K562 (cell line): ENCODE measurements at regions not wholly inside any gene's neighbourhood (a gene's known extent, or its start where the extent isn't known, plus 50 kb on each side); places are given as distances from the start of the nearest gene placed in this dataset.
A peak's percentile ranks its signal among the peaks of the same experiment; 100 is the strongest.

Source experiments
- ATAC-seq: fragments of 200-7000 bp; cut with Tn5 transposase; 3 replicates; pipeline ENCODE4 v1.9.1; 2020; ENCODE audit warnings: moderate library complexity
- BruUV-seq: library from RNA; stranded (reverse); fragments of 400-500 nt; replicated peaks from 2 replicates; lab custom pipeline; 2021; lab: Mats Ljungman, UMichigan
- CTCF ChIA-PET: fragments of 300-600 bp; formaldehyde crosslinking; extraction: SDS; loops from one replicate; lab custom pipeline; 2021; ENCODE audit warnings: low intra/inter-chr PET ratio; lab: Yijun Ruan, JAX
- POLR2A ChIA-PET: fragments of 300-600, 350-650 bp; sonication (Branson Sonifier 250); formaldehyde crosslinking; extraction: SDS; loops from one replicate; lab custom pipeline; 2021; ENCODE audit warnings: antibody characterized with exemption, inconsistent platforms; lab: Yijun Ruan, JAX
- DNase-seq, 4 experiments: peaks; one replicate each; pipeline versions ENCODE4 v3.0.0 to v3.0.0-alpha.2; 2011 to 2018; ENCODE audit warnings: low spot score in 3 of 4, mixed read lengths in 3 of 4; ENCODE audit errors: extremely low read depth in 1 of 4
- FAIRE-seq: peaks from 2 replicates; lab custom pipeline; 2011; peaks lifted over from hg19 to GRCh38; lab: Jason Lieb, UNC
- H2AFZ ChIP-seq: 2 replicates; pipeline ENCODE4 v1.6.0; 2011; ENCODE audit warnings: low read depth, low read length, control low read depth, inconsistent platforms
- H3K27ac ChIP-seq: fragments of 200-600 bp; 3 replicates; pipeline ENCODE4 v1.8.0; 2011; ENCODE audit warnings: low read depth, mild to moderate bottlenecking, control low read depth, inconsistent platforms, low read length, moderate library complexity, mixed read lengths; ENCODE audit errors: extremely low read depth
- H3K27me3 ChIP-seq, 2 experiments: fragments of 300-600 bp in 1 of 2; 2 replicates in 1 of 2; 3 replicates in 1 of 2; pipeline versions ENCODE4 v1.6.0 to v1.8.0; 2011; ENCODE audit warnings: inconsistent platforms in 2 of 2, low read length in 2 of 2, mild to moderate bottlenecking in 1 of 2, mixed read lengths in 1 of 2, moderate library complexity in 1 of 2; ENCODE audit not compliant: control insufficient read depth in 2 of 2, insufficient read depth in 2 of 2
- H3K36me3 ChIP-seq: fragments of 300-600 bp; 3 replicates; pipeline ENCODE4 v1.8.0; 2011; ENCODE audit warnings: mild to moderate bottlenecking, low read length, inconsistent platforms; ENCODE audit not compliant: control insufficient read depth, insufficient read depth
- H3K4me1 ChIP-seq, 2 experiments: fragments of 200-600 bp in 1 of 2; replicated peaks in 1 of 2; 2 replicates in 1 of 2; 3 replicates in 1 of 2; pipeline versions ENCODE4 v1.5.1 to v1.8.0; 2011; ENCODE audit warnings: inconsistent platforms in 2 of 2, low read length in 2 of 2, mild to moderate bottlenecking in 1 of 2, mixed read lengths in 1 of 2, moderate library complexity in 1 of 2; ENCODE audit not compliant: control insufficient read depth in 2 of 2, insufficient read depth in 2 of 2
- H3K4me2 ChIP-seq: 2 replicates; pipeline ENCODE4 v1.6.1; 2011; ENCODE audit warnings: low read length, control low read depth, inconsistent platforms, mixed read lengths; ENCODE audit not compliant: insufficient read depth
- H3K4me3 ChIP-seq: fragments of 200-600 bp; sonication (generic), shearing (Covaris generic); 2 replicates; pipeline ENCODE4 v1.5.1; 2016; ENCODE audit warnings: control low read depth, inconsistent platforms
- H3K79me2 ChIP-seq: fragments of 200-600 bp; 3 replicates; pipeline ENCODE4 v1.8.0; 2011; ENCODE audit warnings: low read length, inconsistent platforms; ENCODE audit not compliant: control insufficient read depth, insufficient read depth
- H3K9ac ChIP-seq, 2 experiments: 2 replicates each; pipeline versions ENCODE4 v1.6.0 to v1.6.1; 2011; ENCODE audit warnings: low read depth in 2 of 2, low read length in 2 of 2, control low read depth in 1 of 2, inconsistent platforms in 1 of 2, mild to moderate bottlenecking in 1 of 2, mixed read lengths in 1 of 2; ENCODE audit not compliant: insufficient read depth in 1 of 2
- H3K9me1 ChIP-seq: one replicate; pipeline ENCODE4 v1.6.0; 2011; ENCODE audit warnings: inconsistent platforms, mild to moderate bottlenecking, low read length, moderate library complexity; ENCODE audit not compliant: control insufficient read depth, insufficient read depth
- H3K9me3 ChIP-seq: replicated peaks from 2 replicates; pipeline ENCODE4 v1.5.1; 2011; ENCODE audit warnings: low read depth, low read length, inconsistent platforms; ENCODE audit not compliant: control insufficient read depth, insufficient read depth
- H4K20me1 ChIP-seq: replicated peaks from 2 replicates; pipeline ENCODE4 v1.6.1; 2011; ENCODE audit warnings: low read length, inconsistent platforms, mixed read lengths; ENCODE audit not compliant: control insufficient read depth, insufficient read depth
- CEBPB ChIP-seq: fragments of 450-650 bp; IDR thresholded peaks from 2 replicates; pipeline ENCODE4 v1.6.1; 2016; ENCODE audit warnings: missing genetic modification characterization, missing compliant biosample characterization
- CEBPG ChIP-seq, 3 experiments: fragments of 200-800 bp in 1 of 3; sonication (Bioruptor generic) in 1 of 3; sonication (generic) in 1 of 3; formaldehyde crosslinking in 1 of 3; IDR thresholded peaks in 2 of 3; conservative IDR thresholded peaks in 1 of 3; 2 replicates each; pipeline versions ENCODE4 v1.6.1 to v1.8.0; 2016 to 2022; ENCODE audit warnings: missing compliant biosample characterization in 2 of 3, missing genetic modification characterization in 2 of 3, mild to moderate bottlenecking in 1 of 3, missing genetic modification reagents in 1 of 3
- CREBBP ChIP-seq: IDR thresholded peaks from one replicate; pipeline ENCODE4 v1.6.1; 2012; ENCODE audit warnings: low read depth, mild to moderate bottlenecking, control low read depth, inconsistent platforms, low read length
- DACH1 ChIP-seq: fragments of 450-650 bp; IDR thresholded peaks from 2 replicates; pipeline ENCODE4 v1.6.1; 2018; ENCODE audit not compliant: partially characterized antibody
- ELF4 ChIP-seq: fragments of 450-650 bp; formaldehyde crosslinking; IDR thresholded peaks from 2 replicates; pipeline ENCODE4 v1.4.0; 2022; ENCODE audit warnings: missing genetic modification characterization
- GTF2E2 ChIP-seq: fragments of 200-800 bp; sonication (Bioruptor generic); IDR thresholded peaks from 2 replicates; pipeline ENCODE4 v1.6.1; 2016; ENCODE audit warnings: missing genetic modification characterization, missing compliant biosample characterization
- L3MBTL2 ChIP-seq: fragments of 450-650 bp; IDR thresholded peaks from 2 replicates; pipeline ENCODE4 v1.6.1; 2016; ENCODE audit warnings: mild to moderate bottlenecking, moderate library complexity
- MTA1 ChIP-seq: fragments of 450-650 bp; IDR thresholded peaks from 2 replicates; pipeline ENCODE4 v1.6.1; 2017; ENCODE audit warnings: borderline replicate concordance
- NR2C1 ChIP-seq, 2 experiments: fragments of 450-650 bp; IDR thresholded peaks; 2 replicates each; pipeline ENCODE4 v1.6.1; 2017; ENCODE audit warnings: mild to moderate bottlenecking in 2 of 2, antibody characterized with exemption in 1 of 2, inconsistent platforms in 1 of 2, missing compliant biosample characterization in 1 of 2, missing genetic modification characterization in 1 of 2
- SIN3B ChIP-seq: fragments of 450-650 bp; IDR thresholded peaks from 2 replicates; pipeline ENCODE4 v1.6.1; 2017; ENCODE audit warnings: low read depth, mild to moderate bottlenecking, moderate library complexity
- SNIP1 ChIP-seq: fragments of 450-650 bp; IDR thresholded peaks from 2 replicates; pipeline ENCODE4 v1.7.1; 2017; ENCODE audit warnings: low read depth, mild to moderate bottlenecking
- SREBF1 ChIP-seq: fragments of 150-350 bp; IDR thresholded peaks from 2 replicates; pipeline ENCODE4 v1.6.1; 2014; ENCODE audit warnings: antibody characterized with exemption, low read depth, low read length, borderline replicate concordance
- U2AF1 ChIP-seq: fragments of 200-400 bp; formaldehyde crosslinking; optimal IDR thresholded peaks from 2 replicates; pipeline ENCODE3; 2017; ENCODE audit warnings: mild to moderate bottlenecking, low read depth, low read length, moderate library complexity
- ZNF444 ChIP-seq: fragments of 250-450 bp; sonication (Bioruptor Pico); IDR thresholded peaks from 2 replicates; pipeline ENCODE4 v1.4.0; 2020; ENCODE audit warnings: mild to moderate bottlenecking, moderate library complexity
- WGBS: fragments of 100-300 bp; shearing (Covaris generic); methylation state at CpG from one replicate; pipeline ENCODE4 v1.1.6; 2016; ENCODE audit warnings: low coverage, mixed read lengths; ENCODE audit not compliant: insufficient coverage; ENCODE audit errors: missing lambda C conversion rate; 5-methylcytosine and 5-hydroxymethylcytosine counted together
- in situ Hi-C: fragments of 300-500 bp; cut with MboI; formaldehyde crosslinking; loops from 4 replicates; pipeline ENCODE4 v1.15.0; 2018; ENCODE audit warnings: inconsistent platforms, mixed read lengths
- intact Hi-C: fragments of 100-400 bp; cut with micrococcal nuclease; formaldehyde crosslinking; loops from 2 replicates; pipeline ENCODE4 v1.14.2; 2022
- TF ChIP-seq, protein P1 (sequence below): fragments of 450-650 bp; IDR thresholded peaks from 2 replicates; pipeline ENCODE4 v1.6.1; 2016; ENCODE audit warnings: antibody characterized with exemption
- TF ChIP-seq, protein P2 (sequence below): sonication (generic); formaldehyde crosslinking; IDR thresholded peaks from 2 replicates; pipeline ENCODE4 v1.5.0; 2020; ENCODE audit warnings: missing genetic modification reagents

DNA sequence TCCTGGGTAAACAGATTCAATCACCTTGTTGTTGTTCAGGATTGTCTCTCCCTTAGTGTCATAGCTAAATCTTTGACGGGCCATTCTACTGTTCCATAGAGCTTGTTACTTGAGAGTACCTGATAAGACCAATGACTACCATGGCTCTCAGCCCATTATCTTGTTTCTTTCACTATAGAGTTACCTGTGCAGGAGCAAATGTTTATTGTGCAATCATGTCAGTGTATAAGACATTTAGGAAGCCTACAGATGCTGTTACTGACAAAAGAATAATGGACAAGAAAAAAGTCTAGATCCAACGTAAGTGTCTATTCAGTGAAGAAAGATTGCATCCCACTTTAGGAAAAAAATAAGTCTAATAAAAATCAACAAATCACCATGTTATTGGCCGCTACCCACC, 1041.7 kb upstream of the AUTS2 start:
- H3K27me3 ChIP-seq: no peaks in the 10 kb centered on the region
- H3K36me3 ChIP-seq: no peaks in the 10 kb centered on the region
- no peak overlapping the region for H3K4me2 ChIP-seq
- no peak overlapping the region for H3K9ac ChIP-seq
- in situ Hi-C loops (no loop called here), intact Hi-C loops (no loop called here)
- H2AFZ ChIP-seq: no peak overlapping the region
- ATAC-seq: no peak
- H3K27ac ChIP-seq: no peak overlapping the region
- ChIA-PET POLR2A (no interaction called here), CTCF (no interaction called here)
- no peaks in the 10 kb centered on the region for H3K9me1 ChIP-seq
- no peak overlapping the region for H3K4me3 ChIP-seq
- peaks cover 2% of the 10 kb centered on the region; the same call in 1 of the 2 replicates for H3K9me3 ChIP-seq
- 0% methylated on average over 3 of the region's 3 CpGs for WGBS
- H3K4me1 ChIP-seq: no peaks in the 10 kb centered on the region
- FAIRE-seq: no peak
- no peaks in the 10 kb centered on the region for H3K79me2 ChIP-seq
- TF ChIP-seq NR2C1 (IDR thresholded peaks at IDR 0.05): no peak
- no peak for TF ChIP-seq NR2C1 (tag; IDR thresholded peaks at IDR 0.05)
- TF ChIP-seq CEBPG (CRISPR knock-in tag; IDR thresholded peaks at IDR 0.05): no peak
- peak in 1 of 2 experiments; percentile 52; a peak in 1 of 4 replicates for TF ChIP-seq CEBPG (tag; conservative IDR thresholded peaks at IDR 0.05 in 1 of 2, IDR thresholded peaks at IDR 0.05 in 1 of 2)
- peak; percentile 58 for TF ChIP-seq CEBPB (tag)
- no peaks in the 10 kb centered on the region for H4K20me1 ChIP-seq
- no TSS peak for BruUV-seq
- no peak for DNase-seq

DNA sequence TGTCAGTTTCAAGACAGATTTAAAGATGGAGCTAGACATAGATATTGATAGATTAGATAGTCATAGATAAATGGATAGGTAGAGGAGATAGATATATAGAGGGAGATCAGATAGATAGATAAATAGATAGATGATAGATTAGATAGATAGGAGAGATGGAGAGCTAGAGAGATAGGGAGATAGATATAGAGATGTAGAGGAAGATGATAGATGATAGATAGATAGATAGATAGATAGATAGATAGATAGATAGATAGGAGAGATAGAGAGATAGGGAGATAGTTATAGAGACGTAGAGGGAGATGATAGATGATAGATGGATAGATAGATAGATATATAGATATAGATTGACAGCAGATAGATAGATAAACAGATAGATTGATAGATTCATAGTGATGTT, 1038.8 kb upstream of the AUTS2 start:
- no TSS peak for BruUV-seq
- intact Hi-C loops: no loop called here

More for the DNA sequence above, 1038.8 kb upstream of the AUTS2 start:
- Histone ChIP-seq H3K79me2 (no peaks in the 10 kb centered on the region), H3K27me3 (no peaks in the 10 kb centered on the region), H3K9ac (no peak overlapping the region), H2AFZ (no peak overlapping the region), H4K20me1 (no peaks in the 10 kb centered on the region), H3K4me3 (no peak overlapping the region), H3K4me1 (no peaks in the 10 kb centered on the region), H3K27ac (no peak overlapping the region), H3K9me3 (peaks cover 2% of the 10 kb centered on the region; the same call in 1 of the 2 replicates), H3K4me2 (no peak overlapping the region), H3K9me1 (no peaks in the 10 kb centered on the region), H3K36me3 (no peaks in the 10 kb centered on the region)
- ATAC-seq: no peak
- POLR2A ChIA-PET: no interaction called here
- DNase-seq: no peak
- no peak for TF ChIP-seq SIN3B
- no peak for TF ChIP-seq L3MBTL2
- TF ChIP-seq U2AF1: no peak
- peak; percentile 26; the same call in 1 of the 2 replicates for TF ChIP-seq MTA1
- TF ChIP-seq CREBBP: peak; percentile 35
- TF ChIP-seq SNIP1: no peak
- TF ChIP-seq GTF2E2 (tag): no peak
- no peak for TF ChIP-seq SREBF1
- peak; percentile 93 for TF ChIP-seq DACH1
- TF ChIP-seq, protein P1, sequence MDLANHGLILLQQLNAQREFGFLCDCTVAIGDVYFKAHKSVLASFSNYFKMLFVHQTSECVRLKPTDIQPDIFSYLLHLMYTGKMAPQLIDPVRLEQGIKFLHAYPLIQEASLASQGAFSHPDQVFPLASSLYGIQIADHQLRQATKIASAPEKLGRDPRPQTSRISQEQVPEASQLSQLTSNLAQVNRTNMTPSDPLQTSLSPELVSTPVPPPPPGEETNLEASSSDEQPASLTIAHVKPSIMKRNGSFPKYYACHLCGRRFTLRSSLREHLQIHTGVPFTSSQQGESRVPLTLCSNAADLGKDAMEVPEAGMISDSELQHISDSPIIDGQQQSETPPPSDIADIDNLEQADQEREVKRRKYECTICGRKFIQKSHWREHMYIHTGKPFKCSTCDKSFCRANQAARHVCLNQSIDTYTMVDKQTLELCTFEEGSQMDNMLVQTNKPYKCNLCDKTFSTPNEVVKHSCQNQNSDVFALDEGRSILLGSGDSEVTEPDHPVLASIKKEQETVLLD: peak; percentile 74
- TF ChIP-seq ZNF444: no peak
- TF ChIP-seq, protein P2, sequence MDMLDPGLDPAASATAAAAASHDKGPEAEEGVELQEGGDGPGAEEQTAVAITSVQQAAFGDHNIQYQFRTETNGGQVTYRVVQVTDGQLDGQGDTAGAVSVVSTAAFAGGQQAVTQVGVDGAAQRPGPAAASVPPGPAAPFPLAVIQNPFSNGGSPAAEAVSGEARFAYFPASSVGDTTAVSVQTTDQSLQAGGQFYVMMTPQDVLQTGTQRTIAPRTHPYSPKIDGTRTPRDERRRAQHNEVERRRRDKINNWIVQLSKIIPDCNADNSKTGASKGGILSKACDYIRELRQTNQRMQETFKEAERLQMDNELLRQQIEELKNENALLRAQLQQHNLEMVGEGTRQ: no peak
- no peak for TF ChIP-seq ELF4
- 0% methylated on average over 1 of the region's 1 CpG for WGBS
- in situ Hi-C loops: no loop called here
- FAIRE-seq: no peak
- CTCF ChIA-PET: no interaction called here
